CD14-positive monocyte (primary cell): ENCODE measurements at regions not wholly inside any gene's neighbourhood (a gene's known extent, or its start where the extent isn't known, plus 50 kb on each side); places are given as distances from the start of the nearest gene placed in this dataset.

Source experiments
- DNase-seq, 3 donors: peaks; one replicate each; pipeline ENCODE4 v3.0.0-alpha.2; 2011 to 2022
- H2AFZ ChIP-seq: 2 replicates; pipeline ENCODE4 v1.6.0; 2012; ENCODE audit warnings: mild to moderate bottlenecking, low read depth, low read length, inconsistent platforms; ENCODE audit not compliant: insufficient read depth, poor library complexity, severe bottlenecking
- H3K27ac ChIP-seq, 2 donors: 1 replicate in 1 of 2; 2 replicates in 1 of 2; pipeline ENCODE4 v1.5.1; 2012 to 2013; ENCODE audit warnings: low read length in 2 of 2, control low read depth in 1 of 2, inconsistent platforms in 1 of 2, low read depth in 1 of 2, mild to moderate bottlenecking in 1 of 2
- H3K27me3 ChIP-seq, 2 donors: one replicate each; pipeline versions ENCODE4 v1.6.0 to v1.6.1; 2011 to 2013; ENCODE audit warnings: low read length in 2 of 2; ENCODE audit not compliant: control insufficient read depth in 2 of 2, insufficient read depth in 2 of 2
- H3K36me3 ChIP-seq, 2 donors: replicated peaks in 1 of 2; 1 replicate in 1 of 2; 2 replicates in 1 of 2; pipeline versions ENCODE4 v1.5.1 to v1.6.1; 2012 to 2013; ENCODE audit warnings: low read length in 2 of 2, control low read depth in 1 of 2, inconsistent platforms in 1 of 2, mild to moderate bottlenecking in 1 of 2; ENCODE audit not compliant: insufficient read depth in 2 of 2, control insufficient read depth in 1 of 2
- H3K4me1 ChIP-seq, 2 donors: 1 replicate in 1 of 2; 2 replicates in 1 of 2; pipeline versions ENCODE4 v1.5.1 to v1.6.1; 2012 to 2013; ENCODE audit warnings: low read length in 2 of 2, control low read depth in 1 of 2, inconsistent platforms in 1 of 2, mild to moderate bottlenecking in 1 of 2, moderate library complexity in 1 of 2; ENCODE audit not compliant: insufficient read depth in 2 of 2, control insufficient read depth in 1 of 2
- H3K4me2 ChIP-seq: replicated peaks from 2 replicates; pipeline ENCODE3; 2012; ENCODE audit warnings: low read length, moderate library complexity, mild to moderate bottlenecking; ENCODE audit not compliant: poor library complexity, severe bottlenecking; ENCODE audit errors: extremely low read depth
- H3K4me3 ChIP-seq, 3 experiments: fragments of 200-600 bp in 1 of 3; sonication (generic) in 1 of 3; replicated peaks in 1 of 3; 1 replicate in 2 of 3; 2 replicates in 1 of 3; pipeline ENCODE4 v1.5.1; 2011 to 2013; ENCODE audit warnings: low read length in 3 of 3, mild to moderate bottlenecking in 3 of 3, control low read depth in 2 of 3, low read depth in 2 of 3, inconsistent platforms in 1 of 3, moderate library complexity in 1 of 3
- H3K79me2 ChIP-seq: 2 replicates; pipeline ENCODE4 v1.6.0; 2012; ENCODE audit warnings: mild to moderate bottlenecking, control low read depth, inconsistent platforms, low read length, moderate library complexity; ENCODE audit not compliant: insufficient read depth
- H3K9ac ChIP-seq: 2 replicates; pipeline ENCODE4 v1.6.0; 2017; ENCODE audit warnings: low read length, mild to moderate bottlenecking; ENCODE audit not compliant: insufficient read depth, poor library complexity, severe bottlenecking
- H3K9me3 ChIP-seq, 2 donors: replicated peaks in 1 of 2; 1 replicate in 1 of 2; 2 replicates in 1 of 2; pipeline versions ENCODE4 v1.5.1 to v1.6.1; 2012 to 2013; ENCODE audit warnings: low read length in 2 of 2, control low read depth in 1 of 2; ENCODE audit not compliant: control insufficient read depth in 1 of 2, insufficient read depth in 1 of 2
- H4K20me1 ChIP-seq: 2 replicates; pipeline ENCODE4 v1.6.0; 2012; ENCODE audit warnings: mild to moderate bottlenecking, low read length, control low read depth, moderate library complexity; ENCODE audit not compliant: insufficient read depth
- H3K27ac Mint-ChIP-seq, 7 donors: one replicate each; pipeline ENCODE4 v1.8.0; 2020; ENCODE audit warnings: mild to moderate bottlenecking in 7 of 7, mixed read lengths in 7 of 7, moderate library complexity in 6 of 7, inconsistent platforms in 2 of 7
- H3K27me3 Mint-ChIP-seq, 3 donors: one replicate each; pipeline ENCODE4 v1.8.0; 2021 to 2022; ENCODE audit warnings: low read depth in 3 of 3, mild to moderate bottlenecking in 3 of 3, mixed read lengths in 3 of 3, moderate library complexity in 3 of 3, inconsistent platforms in 1 of 3
- H3K36me3 Mint-ChIP-seq, 2 donors: one replicate each; pipeline ENCODE4 v1.8.0; 2020; ENCODE audit warnings: mixed read lengths in 2 of 2, inconsistent platforms in 1 of 2, mild to moderate bottlenecking in 1 of 2
- H3K4me1 Mint-ChIP-seq: one replicate; pipeline ENCODE4 v1.8.0; 2020; ENCODE audit warnings: mild to moderate bottlenecking, mixed read lengths
- H3K4me3 Mint-ChIP-seq, 2 donors: one replicate each; pipeline ENCODE4 v1.8.0; 2020; ENCODE audit warnings: mild to moderate bottlenecking in 2 of 2, mixed read lengths in 2 of 2, moderate library complexity in 1 of 2
- H3K9me3 Mint-ChIP-seq, 7 donors: one replicate each; pipeline ENCODE4 v1.8.0; 2020 to 2022; ENCODE audit warnings: mixed read lengths in 7 of 7, mild to moderate bottlenecking in 6 of 7, moderate library complexity in 6 of 7, inconsistent platforms in 2 of 7
- WGBS: methylation state at CpG from one replicate; pipeline ENCODE4 v1.1.5; 2013; ENCODE audit warnings: missing lambda C conversion rate; ENCODE audit not compliant: insufficient coverage; 5-methylcytosine and 5-hydroxymethylcytosine counted together
- intact Hi-C, 2 donors: fragments of 100-400 bp; cut with micrococcal nuclease; formaldehyde crosslinking; loops; one replicate each; pipeline versions ENCODE4 v1.15.0 to v1.15.1; 2023
- TF ChIP-seq, protein P1 (sequence below): fragments of 200-600 bp; IDR thresholded peaks from one replicate; pipeline ENCODE4 v1.8.0; 2022; ENCODE audit warnings: antibody characterized with exemption, mild to moderate bottlenecking

GRCh38 chr6:163775313-163775712, 360.8 kb downstream of the QKI start:
- no peaks in the 10 kb centered on the region for H3K4me1 ChIP-seq
- TF ChIP-seq, protein P1, sequence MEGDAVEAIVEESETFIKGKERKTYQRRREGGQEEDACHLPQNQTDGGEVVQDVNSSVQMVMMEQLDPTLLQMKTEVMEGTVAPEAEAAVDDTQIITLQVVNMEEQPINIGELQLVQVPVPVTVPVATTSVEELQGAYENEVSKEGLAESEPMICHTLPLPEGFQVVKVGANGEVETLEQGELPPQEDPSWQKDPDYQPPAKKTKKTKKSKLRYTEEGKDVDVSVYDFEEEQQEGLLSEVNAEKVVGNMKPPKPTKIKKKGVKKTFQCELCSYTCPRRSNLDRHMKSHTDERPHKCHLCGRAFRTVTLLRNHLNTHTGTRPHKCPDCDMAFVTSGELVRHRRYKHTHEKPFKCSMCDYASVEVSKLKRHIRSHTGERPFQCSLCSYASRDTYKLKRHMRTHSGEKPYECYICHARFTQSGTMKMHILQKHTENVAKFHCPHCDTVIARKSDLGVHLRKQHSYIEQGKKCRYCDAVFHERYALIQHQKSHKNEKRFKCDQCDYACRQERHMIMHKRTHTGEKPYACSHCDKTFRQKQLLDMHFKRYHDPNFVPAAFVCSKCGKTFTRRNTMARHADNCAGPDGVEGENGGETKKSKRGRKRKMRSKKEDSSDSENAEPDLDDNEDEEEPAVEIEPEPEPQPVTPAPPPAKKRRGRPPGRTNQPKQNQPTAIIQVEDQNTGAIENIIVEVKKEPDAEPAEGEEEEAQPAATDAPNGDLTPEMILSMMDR, result no peak
- WGBS, result no CpG with 5 or more reads among the region's 3 CpGs
- intact Hi-C loops, result no loop called here
- no peaks in the 10 kb centered on the region for H3K79me2 ChIP-seq
- no peak overlapping the region for H2AFZ ChIP-seq
- no peaks in the 10 kb centered on the region for H3K9me3 ChIP-seq
- no peak overlapping the region for H3K4me2 ChIP-seq
- H3K27me3 ChIP-seq, result peaks cover 0 to 2% of the 10 kb centered on the region in 2 donors
- Mint-ChIP-seq H3K9me3 (peaks cover 0 to 2% (median 0%) of the 10 kb centered on the region in 7 donors), H3K4me1 (no peaks in the 10 kb centered on the region), H3K36me3 (no peaks in the 10 kb centered on the region), H3K4me3 (no peak overlapping the region), H3K27me3 (peaks cover 8 to 19% (median 17%) of the 10 kb centered on the region in 3 donors), H3K27ac (no peak overlapping the region)
- no peaks in the 10 kb centered on the region for H3K36me3 ChIP-seq
- H3K9ac ChIP-seq, result no peak overlapping the region
- H4K20me1 ChIP-seq, result no peaks in the 10 kb centered on the region
- no peak overlapping the region for H3K4me3 ChIP-seq
- no peak for DNase-seq
- no peak overlapping the region for H3K27ac ChIP-seq

- H3K79me2 ChIP-seq, result no peaks in the 10 kb centered on the region
- H3K36me3 Mint-ChIP-seq, result no peaks in the 10 kb centered on the region
- 94% methylated on average over 2 of the region's 8 CpGs for WGBS
- no peaks in the 10 kb centered on the region for H3K4me1 Mint-ChIP-seq
- H3K9me3 Mint-ChIP-seq, result peaks cover 0 to 2% (median 0%) of the 10 kb centered on the region in 7 donors
- peaks cover 0 to 2% of the 10 kb centered on the region in 2 donors for H3K27me3 ChIP-seq
- H3K36me3 ChIP-seq, result no peaks in the 10 kb centered on the region
- no peaks in the 10 kb centered on the region for H4K20me1 ChIP-seq
- TF ChIP-seq, protein P1, result no peak
- no peaks in the 10 kb centered on the region for H3K4me1 ChIP-seq
- no peak overlapping the region for H3K27ac ChIP-seq
- H3K4me2 ChIP-seq, result no peak overlapping the region
- peaks cover 8 to 19% (median 18%) of the 10 kb centered on the region in 3 donors for H3K27me3 Mint-ChIP-seq
- no peak for DNase-seq
- no peak overlapping the region for H3K4me3 ChIP-seq
- no peak overlapping the region for H3K27ac Mint-ChIP-seq
- H3K9ac ChIP-seq, result no peak overlapping the region
- no peak overlapping the region for H3K4me3 Mint-ChIP-seq
- no peak overlapping the region for H2AFZ ChIP-seq
- H3K9me3 ChIP-seq, result no peaks in the 10 kb centered on the region
- intact Hi-C loops, result no loop called here
Observed at GRCh38 chr6:163774485-163774884, 360.0 kb downstream of the QKI start.
